Upper lobe of left lung (tissue), 4 donors: ENCODE measurements at regions not wholly inside any gene's neighbourhood (a gene's known extent, or its start where the extent isn't known, plus 50 kb on each side); places are given as distances from the start of the nearest gene placed in this dataset.

Source experiments
- CTCF ChIP-seq, 6 experiments: fragments of 450-650 bp in 4 of 6; fragments of 200-600 bp in 2 of 6; sonication (generic) in 2 of 6; IDR thresholded peaks; one replicate each; pipeline ENCODE4 v1.5.1; 2016 to 2019; ENCODE audit warnings: antibody characterized with exemption in 6 of 6
- POLR2A ChIP-seq, 4 donors: fragments of 450-650 bp; IDR thresholded peaks; one replicate each; pipeline ENCODE4 v1.5.1; 2016 to 2017; ENCODE audit warnings: antibody characterized with exemption in 4 of 4, mild to moderate bottlenecking in 2 of 4

DNA sequence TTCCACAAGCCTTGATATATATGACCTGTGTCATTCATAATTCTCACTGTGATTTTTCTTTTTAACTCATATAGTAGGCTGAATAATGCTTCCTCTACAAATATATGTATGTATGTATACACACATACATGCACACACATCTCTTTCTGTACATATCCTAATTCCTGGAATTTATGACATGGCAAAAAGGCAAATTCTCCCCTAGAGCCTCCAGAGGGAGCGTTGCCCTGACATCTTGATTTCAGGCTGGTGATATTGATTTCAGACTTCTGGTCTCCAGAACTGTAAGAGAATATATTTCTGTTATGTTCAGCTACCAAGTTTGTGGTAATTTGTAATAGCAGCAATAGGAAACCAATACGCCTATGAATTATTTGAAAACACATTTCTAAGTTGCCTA, 166.6 kb upstream of the GAS1 start:
- TF ChIP-seq CTCF (IDR thresholded peaks at IDR 0.05): no peak
- no peak for TF ChIP-seq POLR2A (IDR thresholded peaks at IDR 0.05)
